ENCODE measurements at regions not wholly inside any gene's neighbourhood (a gene's known extent, or its start where the extent isn't known, plus 50 kb on each side); places are given as distances from the start of the nearest gene placed in this dataset.
"Not testable (repeated sequence)": the region's sequence is repeated elsewhere in the genome, so short reads cannot be mapped to it uniquely, and the experiment has no call there.

- DNase-seq (ENCODE audit: low spot score); intact Hi-C loops (cut with DNase I): not testable (repeated sequence)
These were observed 157.7 kb downstream of the GIPC2 start for GRCh38 chr1:78203410-78203982.

DNA sequence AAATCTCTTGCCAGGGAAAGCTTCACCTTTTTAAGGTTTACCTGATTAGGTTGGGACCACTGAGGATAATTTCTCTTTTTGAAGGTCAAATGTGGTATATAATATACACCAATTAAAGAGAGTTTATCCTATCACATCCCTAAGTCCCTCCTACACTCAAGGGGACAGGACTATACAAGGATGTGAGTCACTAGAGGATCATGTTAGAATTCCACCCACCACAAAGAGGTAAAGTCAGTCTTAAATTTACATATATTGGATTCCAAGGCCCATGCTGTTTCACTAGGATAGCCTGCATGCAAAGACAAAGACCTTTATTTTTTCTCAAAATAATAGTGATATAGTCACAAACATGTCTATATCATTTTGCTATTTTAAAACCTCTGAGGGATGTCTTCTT is 164.4 kb downstream of the GIPC2 start:
- intact Hi-C loops (cut with DNase I), result no loop called here
- DNase-seq (ENCODE audit: low spot score), result no peak

DNA sequence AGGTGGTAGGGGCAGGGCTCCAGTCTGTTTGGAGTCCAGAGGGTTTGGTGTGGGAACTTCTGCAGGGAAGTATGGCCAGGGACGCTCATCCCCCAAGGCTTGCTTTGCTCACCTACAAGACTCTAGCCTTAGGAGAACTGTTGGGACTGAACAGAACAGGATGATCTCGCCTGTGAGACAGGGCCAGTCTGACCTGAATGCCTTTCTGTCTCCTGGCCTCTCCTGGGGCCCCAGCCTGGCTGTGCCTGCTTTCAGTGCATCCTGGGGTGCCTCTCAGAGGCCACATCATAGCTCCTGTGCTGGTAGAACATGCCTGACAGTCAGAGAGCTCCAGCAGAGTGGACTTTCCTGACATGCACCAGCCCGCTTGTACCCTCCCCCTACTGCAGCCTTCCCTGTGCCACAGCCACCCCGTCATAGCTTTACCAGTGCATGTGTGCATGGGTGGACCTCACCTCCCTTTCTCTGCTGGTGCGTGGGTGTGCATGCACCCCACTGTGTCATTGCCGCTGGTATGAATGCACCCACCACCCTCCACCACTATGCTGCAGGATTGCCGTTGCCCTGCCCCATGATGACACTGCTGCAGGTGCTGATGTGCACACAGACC is 165.8 kb downstream of the GIPC2 start:
- intact Hi-C loops (cut with DNase I), result no loop called here
- DNase-seq (ENCODE audit: low spot score), result no peak

DNA sequence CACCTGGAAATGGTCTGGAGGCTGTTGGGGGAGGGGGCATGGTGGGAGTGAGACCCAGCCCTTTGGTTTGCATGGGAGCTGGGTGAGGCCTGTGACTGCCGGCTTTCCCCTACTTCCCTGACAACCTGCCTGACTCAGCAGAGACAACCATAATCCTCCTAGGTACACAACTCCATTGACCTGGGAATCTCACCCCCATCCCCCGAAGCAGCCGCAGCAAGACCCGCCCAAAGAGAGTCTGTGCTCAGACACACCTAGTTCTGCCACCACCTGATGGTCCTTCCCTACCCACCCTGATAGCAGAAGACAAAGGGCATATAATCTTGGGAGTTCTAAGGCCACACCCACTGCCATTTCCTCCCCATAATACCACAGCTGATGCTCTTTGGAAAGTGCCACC is 168.6 kb downstream of the GIPC2 start:
- intact Hi-C loops (cut with DNase I), result no loop called here
- no peak for DNase-seq (ENCODE audit: low spot score)

GRCh38 chr1:78222225-78222959 is 176.6 kb downstream of the GIPC2 start:
- intact Hi-C loops (cut with DNase I), result no loop called here
- DNase-seq (ENCODE audit: low spot score), result no peak

GRCh38 chr1:78222960-78223358 is 177.2 kb downstream of the GIPC2 start:
- intact Hi-C loops (cut with DNase I), result no loop called here
- no peak for DNase-seq (ENCODE audit: low spot score)

- no peak for DNase-seq (ENCODE audit: low spot score)
- intact Hi-C loops (cut with DNase I), result no loop called here
These were observed 177.8 kb downstream of the GIPC2 start for GRCh38 chr1:78223417-78224215.

DNA sequence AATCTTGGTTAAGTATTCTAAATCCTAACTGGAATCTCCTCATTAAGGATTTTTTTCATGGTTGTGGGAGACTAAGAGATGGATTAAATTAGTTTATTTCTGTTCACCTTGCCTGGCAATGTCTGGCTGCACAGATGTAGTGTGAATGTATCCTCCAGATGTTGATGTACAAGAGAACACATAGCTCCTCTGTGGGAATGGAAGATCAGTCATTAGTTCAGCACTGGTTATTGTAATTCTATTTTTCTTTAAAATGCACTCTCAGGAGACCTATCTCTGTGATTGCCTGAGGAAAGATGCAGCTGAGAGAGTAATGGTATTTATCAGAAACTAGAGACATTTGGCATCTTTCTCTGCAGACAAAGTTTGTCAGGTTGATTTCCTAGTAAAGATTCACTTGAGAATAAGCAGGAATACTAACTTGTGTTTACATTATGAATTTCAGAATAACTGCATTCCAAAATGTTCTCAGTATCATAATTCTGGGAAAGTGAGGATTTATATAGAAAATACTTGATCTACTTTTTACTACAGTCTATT is 178.6 kb downstream of the GIPC2 start:
- DNase-seq (ENCODE audit: low spot score), result no peak
- intact Hi-C loops (cut with DNase I), result no loop called here

DNA sequence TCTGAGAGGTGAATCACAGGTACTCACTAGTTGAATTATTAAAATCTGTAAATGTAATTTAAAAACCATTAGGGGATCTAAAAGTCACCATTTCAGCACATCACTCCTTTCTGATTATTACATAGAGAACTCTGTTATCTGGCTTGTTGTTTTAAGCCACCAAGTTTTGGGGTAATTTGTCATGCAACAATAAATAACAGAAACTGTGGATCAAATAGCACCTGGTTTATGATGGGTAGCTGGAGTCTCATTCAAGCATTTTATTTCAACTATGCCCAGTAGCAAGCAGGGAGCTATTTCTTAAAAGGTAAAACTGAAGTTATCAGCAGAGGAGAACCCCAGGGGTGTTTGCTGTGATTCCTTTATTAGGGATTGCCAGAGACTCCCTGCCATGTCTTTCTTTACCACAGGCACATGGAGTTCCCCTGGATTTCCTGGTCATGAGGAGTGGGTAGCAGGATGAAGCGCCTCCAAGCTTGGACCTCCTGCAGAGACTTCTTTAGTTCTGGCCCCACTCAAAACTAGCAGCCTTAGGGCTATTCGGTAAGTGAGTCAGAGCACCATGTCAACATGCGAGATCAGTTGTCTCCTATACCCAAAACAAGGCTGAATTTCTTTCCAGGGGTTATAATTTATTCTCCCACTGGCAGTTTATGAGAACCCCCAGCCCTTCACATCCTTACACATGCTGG is 179.2 kb downstream of the GIPC2 start:
- DNase-seq (ENCODE audit: low spot score), result no peak
- intact Hi-C loops (cut with DNase I), result no loop called here

- no peak for DNase-seq (ENCODE audit: low spot score)
These were observed 181.0 kb downstream of the GIPC2 start for GRCh38 chr1:78226784-78227183.

DNA sequence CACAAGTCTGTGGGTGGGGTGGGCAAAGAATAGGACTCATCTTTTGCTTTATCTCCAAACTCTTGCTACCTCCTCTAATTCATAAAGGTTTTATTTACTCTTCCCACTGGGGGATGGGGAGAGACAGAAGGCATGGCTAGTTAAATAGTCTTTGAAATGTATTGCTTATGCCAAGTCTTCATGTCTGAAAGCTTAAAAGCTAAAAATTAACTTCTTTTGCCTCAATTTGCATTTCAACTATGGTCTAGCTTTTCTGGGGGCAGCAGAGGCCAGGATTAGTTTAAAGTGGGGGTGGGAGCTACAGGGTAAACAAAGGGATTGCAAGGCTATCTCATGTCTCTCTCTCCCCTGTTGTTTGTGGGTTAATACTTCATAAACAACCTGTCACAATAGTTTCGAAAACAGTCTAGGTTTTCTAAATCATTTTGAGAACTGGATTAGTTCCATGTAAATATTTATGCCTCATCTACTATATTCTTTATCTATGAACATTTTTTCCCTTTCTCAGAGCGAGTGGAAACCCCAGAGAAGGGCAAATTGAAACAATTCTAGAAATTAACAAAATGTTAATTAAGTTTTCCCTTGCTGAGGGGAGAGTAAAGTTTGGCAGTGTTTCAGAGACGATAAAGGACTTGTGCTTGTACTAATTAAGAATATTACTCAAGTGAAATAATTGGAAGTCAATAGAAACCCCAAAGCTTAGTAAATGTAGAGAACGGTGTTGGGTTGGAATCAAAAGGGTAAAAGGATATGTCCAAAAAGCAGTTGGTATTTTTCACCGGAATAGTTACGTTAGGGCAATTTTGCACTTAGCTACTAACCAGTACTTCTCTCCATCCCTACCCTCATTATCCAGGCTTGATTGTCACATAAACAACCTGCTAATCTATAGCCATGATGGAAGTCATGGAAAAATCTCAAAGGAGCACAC is 182.2 kb downstream of the GIPC2 start:
- no peak for DNase-seq (ENCODE audit: low spot score)
- intact Hi-C loops (cut with DNase I), result no loop called here

More at GRCh38 chr1:78226784-78227183, 181.0 kb downstream of the GIPC2 start:
- intact Hi-C loops (cut with DNase I), result no loop called here

GRCh38 chr1:78229344-78229743 is 183.6 kb downstream of the GIPC2 start:
- no peak for DNase-seq (ENCODE audit: low spot score)
- intact Hi-C loops (cut with DNase I), result no loop called here

DNA sequence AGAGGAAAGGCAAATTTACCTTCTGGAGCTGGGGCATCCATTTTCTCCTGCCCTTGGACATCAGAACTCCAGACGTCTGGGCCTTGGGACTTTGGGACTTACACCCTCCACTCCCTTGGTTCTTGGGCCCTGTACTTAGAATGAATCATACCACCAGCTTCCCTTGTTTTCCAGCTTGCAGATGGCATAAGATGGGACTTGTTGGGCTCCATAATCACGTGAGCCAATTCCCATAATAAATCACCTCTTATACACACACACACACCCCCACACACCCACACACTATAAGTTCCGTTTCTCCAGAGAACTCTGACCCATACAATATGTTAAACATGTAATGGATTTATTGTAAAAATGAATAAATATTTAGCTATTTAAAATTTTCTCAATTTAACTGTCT is 185.7 kb downstream of the GIPC2 start:
- intact Hi-C loops (cut with DNase I), result no loop called here
- no peak for DNase-seq (ENCODE audit: low spot score)

GRCh38 chr1:78231894-78232293 is 186.1 kb downstream of the GIPC2 start:
- no peak for DNase-seq (ENCODE audit: low spot score)
- intact Hi-C loops (cut with DNase I), result no loop called here

DNA sequence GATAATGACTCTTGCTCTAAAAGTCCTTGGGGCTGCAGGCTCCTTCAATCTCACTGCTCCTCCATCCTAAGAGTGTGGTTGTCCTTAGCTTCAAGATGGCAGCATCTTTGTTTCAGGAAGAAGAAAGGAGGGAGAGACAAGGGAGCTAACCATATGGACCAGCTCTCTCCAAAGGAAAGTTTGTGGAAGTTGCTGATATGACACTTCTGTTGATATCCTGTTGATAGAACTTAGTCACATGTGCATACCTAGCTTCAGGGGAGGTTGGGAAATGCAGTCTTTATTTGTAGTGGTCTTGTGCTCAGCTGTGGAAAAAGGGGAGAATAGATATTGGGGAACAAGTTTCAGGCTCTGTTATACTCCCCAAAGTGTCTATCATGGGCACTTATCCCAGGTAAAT is 186.9 kb downstream of the GIPC2 start:
- intact Hi-C loops (cut with DNase I), result no loop called here
- DNase-seq (ENCODE audit: low spot score), result no peak

DNA sequence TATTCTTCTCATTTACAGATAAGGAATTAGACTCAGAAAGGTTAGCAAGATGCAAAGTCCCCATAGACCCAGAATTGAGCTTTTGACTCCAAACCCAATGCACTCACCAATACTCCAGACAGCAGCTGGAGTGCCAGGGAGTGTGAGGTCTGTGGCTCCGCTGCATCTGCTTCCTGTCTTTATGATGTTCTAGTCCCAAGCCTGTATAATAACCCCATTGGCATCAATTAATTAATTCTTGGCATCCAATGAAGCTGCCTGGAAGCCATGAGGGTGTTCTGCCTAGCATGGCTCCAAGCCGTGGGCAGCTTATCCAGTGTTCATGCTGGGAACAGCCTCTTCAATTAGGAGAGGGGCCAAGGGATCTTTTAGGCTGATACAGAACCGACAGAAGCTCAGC is 188.7 kb downstream of the GIPC2 start:
- DNase-seq (ENCODE audit: low spot score), result no peak

DNA sequence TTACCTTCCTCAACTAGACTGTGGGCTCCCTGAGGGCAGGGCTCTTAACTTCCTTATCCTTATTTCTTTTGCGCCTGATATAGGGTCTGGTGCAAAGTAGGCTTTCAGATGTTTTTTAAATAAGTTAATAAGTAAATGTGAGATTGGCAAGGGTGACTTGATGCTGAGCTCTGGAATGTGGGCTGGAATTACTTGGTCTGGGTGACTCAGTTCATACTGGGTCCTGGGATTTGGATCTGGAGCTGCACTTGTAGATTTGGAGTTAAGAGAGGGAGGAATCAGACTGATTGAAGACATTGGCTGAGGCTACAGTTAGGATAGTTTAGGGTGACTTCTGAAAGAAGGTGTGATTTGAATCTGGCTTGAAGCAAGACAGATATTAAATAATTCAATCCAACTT is 190.9 kb downstream of the GIPC2 start:
- intact Hi-C loops (cut with DNase I), result no loop called here
- DNase-seq (ENCODE audit: low spot score), result no peak

More for the DNA sequence above, 188.7 kb downstream of the GIPC2 start:
- intact Hi-C loops (cut with DNase I), result no loop called here

DNA sequence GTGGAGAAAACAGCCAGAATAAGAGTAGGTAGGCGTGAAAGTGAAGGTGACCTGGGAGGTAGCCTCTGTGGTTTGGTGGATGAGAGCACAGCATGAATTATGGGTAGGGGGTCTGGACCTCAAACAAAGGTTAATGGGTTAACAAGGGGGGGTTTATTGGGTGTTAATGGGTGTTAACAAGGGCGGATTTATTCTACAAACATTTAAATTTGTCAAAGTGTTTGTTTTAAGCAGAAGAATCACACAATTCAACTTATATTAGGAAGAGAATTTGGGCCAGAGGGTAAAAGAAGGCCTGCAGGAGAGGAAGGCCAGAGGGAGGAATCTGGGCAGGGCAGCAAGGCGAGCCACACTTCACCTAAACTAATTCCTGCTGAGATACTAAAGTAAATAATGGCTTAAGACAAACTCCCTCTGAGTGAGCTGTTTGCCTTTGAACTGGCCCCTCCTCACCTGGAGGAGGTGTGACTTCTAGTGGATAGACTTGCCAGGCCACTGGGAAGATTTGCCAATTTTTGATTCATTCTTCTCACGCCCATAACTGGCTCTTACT is 191.7 kb downstream of the GIPC2 start:
- intact Hi-C loops (cut with DNase I), result no loop called here
- DNase-seq (ENCODE audit: low spot score), result no peak

Data from cardiac septum (tissue), 1 donor.